Type B pancreatic cell (in vitro differentiated cells): ENCODE measurements at regions not wholly inside any gene's neighbourhood (a gene's known extent, or its start where the extent isn't known, plus 50 kb on each side); places are given as distances from the start of the nearest gene placed in this dataset.

Source experiments
- DNase-seq: peaks from one replicate; pipeline ENCODE4 v3.0.0; 2021; ENCODE audit warnings: mixed read lengths; ENCODE audit not compliant: unreplicated experiment; ENCODE audit errors: extremely low spot score
- H3K27ac Mint-ChIP-seq: 2 replicates; pipeline ENCODE4 v1.8.0; 2021; ENCODE audit warnings: mild to moderate bottlenecking, mixed read lengths
- H3K27me3 Mint-ChIP-seq: 2 replicates; pipeline ENCODE4 v1.8.0; 2021; ENCODE audit warnings: mixed read lengths
- H3K36me3 Mint-ChIP-seq: 2 replicates; pipeline ENCODE4 v1.8.0; 2021; ENCODE audit warnings: mixed read lengths
- H3K4me1 Mint-ChIP-seq: one replicate; pipeline ENCODE4 v1.8.0; 2021; ENCODE audit warnings: mixed read lengths; ENCODE audit not compliant: unreplicated experiment
- H3K4me3 Mint-ChIP-seq: 2 replicates; pipeline ENCODE4 v1.8.0; 2021; ENCODE audit warnings: mild to moderate bottlenecking, mixed read lengths
- H3K9me3 Mint-ChIP-seq: 2 replicates; pipeline ENCODE4 v1.8.0; 2021; ENCODE audit warnings: mixed read lengths
- TF ChIP-seq, protein P1 (sequence below): fragments of 200-600 bp; sonication (generic); conservative IDR thresholded peaks from 2 replicates; pipeline ENCODE4 v1.5.0; 2021; ENCODE audit warnings: antibody characterized with exemption, mild to moderate bottlenecking

DNA sequence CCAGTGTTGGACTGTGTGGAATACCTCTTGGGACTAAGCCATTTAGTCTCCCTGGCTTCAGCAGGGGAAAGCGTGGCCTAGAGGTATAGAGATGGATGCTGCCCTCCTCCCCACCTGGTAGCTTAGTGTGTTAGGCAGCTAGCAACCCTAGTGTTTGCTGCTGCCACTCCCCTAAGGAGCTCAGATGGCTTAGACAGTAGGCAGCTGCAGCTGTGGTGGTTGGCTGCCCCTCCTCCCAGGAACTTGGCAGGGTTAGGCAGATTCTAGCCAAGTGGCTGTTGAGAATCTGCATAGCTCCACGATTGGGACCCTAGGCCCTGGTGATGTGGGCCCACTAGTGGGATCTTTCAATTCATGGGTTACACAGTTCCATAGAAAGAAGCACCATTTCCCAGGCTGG lies 550.4 kb upstream of the CHAC2 start:
- DNase-seq, result no peak
- peaks cover 5% of the 10 kb centered on the region for H3K4me1 Mint-ChIP-seq
- H3K27ac Mint-ChIP-seq, result no peak overlapping the region
- H3K9me3 Mint-ChIP-seq, result peaks cover 14% of the 10 kb centered on the region
- no peak overlapping the region for H3K4me3 Mint-ChIP-seq
- no peaks in the 10 kb centered on the region for H3K36me3 Mint-ChIP-seq
- TF ChIP-seq, protein P1, sequence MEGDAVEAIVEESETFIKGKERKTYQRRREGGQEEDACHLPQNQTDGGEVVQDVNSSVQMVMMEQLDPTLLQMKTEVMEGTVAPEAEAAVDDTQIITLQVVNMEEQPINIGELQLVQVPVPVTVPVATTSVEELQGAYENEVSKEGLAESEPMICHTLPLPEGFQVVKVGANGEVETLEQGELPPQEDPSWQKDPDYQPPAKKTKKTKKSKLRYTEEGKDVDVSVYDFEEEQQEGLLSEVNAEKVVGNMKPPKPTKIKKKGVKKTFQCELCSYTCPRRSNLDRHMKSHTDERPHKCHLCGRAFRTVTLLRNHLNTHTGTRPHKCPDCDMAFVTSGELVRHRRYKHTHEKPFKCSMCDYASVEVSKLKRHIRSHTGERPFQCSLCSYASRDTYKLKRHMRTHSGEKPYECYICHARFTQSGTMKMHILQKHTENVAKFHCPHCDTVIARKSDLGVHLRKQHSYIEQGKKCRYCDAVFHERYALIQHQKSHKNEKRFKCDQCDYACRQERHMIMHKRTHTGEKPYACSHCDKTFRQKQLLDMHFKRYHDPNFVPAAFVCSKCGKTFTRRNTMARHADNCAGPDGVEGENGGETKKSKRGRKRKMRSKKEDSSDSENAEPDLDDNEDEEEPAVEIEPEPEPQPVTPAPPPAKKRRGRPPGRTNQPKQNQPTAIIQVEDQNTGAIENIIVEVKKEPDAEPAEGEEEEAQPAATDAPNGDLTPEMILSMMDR, result no peak
- peaks cover 7% of the 10 kb centered on the region for H3K27me3 Mint-ChIP-seq

DNA sequence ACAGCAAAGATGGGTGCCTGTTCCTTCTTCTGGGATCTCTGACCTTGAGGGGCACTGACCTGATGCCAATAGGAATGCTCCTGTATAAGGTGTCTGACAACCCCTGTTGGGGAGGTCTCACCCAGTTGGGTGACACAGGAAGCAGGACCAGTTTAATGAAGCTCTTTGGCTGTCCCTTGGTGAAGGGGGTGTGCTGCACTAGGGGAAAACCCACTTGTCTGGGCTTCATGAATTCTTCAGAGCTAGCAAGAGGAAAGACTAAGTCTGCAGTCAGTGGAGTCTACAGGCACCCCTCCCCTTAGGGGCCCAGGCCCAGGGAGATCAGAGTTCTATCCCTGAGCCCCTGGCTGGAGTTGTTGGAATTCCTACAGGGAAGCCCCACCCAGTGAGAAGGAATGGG lies 550.8 kb upstream of the CHAC2 start:
- Mint-ChIP-seq H3K4me3 (no peak overlapping the region), H3K27me3 (peaks cover 5% of the 10 kb centered on the region), H3K4me1 (peaks cover 5% of the 10 kb centered on the region), H3K27ac (no peak overlapping the region), H3K9me3 (peaks cover 14% of the 10 kb centered on the region), H3K36me3 (no peaks in the 10 kb centered on the region)
- TF ChIP-seq, protein P1, result no peak
- no peak for DNase-seq

DNA sequence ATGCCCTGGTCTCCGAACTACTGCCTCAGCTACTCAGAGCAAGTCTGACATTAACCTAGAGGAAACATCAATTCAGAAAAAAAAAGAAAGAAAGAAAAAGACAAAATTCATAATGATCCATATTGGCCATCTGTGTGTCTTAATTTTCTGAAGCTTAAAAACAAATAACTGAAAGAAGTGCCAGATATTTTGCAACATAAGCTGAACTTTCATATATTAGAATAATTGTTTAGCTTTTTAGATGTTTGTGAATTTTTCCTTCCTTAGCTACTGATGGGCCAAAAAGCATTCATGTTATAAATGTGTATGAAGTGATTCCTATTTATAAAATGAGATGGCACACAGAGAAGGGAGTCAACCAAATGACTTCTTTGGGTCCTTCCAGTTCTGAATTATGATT lies 555.0 kb upstream of the CHAC2 start:
- Mint-ChIP-seq H3K27ac (no peak overlapping the region), H3K9me3 (peaks cover 14% of the 10 kb centered on the region), H3K27me3 (no peaks in the 10 kb centered on the region), H3K4me3 (no peak overlapping the region), H3K4me1 (no peaks in the 10 kb centered on the region), H3K36me3 (no peaks in the 10 kb centered on the region)
- DNase-seq, result no peak
- TF ChIP-seq, protein P1, result no peak

DNA sequence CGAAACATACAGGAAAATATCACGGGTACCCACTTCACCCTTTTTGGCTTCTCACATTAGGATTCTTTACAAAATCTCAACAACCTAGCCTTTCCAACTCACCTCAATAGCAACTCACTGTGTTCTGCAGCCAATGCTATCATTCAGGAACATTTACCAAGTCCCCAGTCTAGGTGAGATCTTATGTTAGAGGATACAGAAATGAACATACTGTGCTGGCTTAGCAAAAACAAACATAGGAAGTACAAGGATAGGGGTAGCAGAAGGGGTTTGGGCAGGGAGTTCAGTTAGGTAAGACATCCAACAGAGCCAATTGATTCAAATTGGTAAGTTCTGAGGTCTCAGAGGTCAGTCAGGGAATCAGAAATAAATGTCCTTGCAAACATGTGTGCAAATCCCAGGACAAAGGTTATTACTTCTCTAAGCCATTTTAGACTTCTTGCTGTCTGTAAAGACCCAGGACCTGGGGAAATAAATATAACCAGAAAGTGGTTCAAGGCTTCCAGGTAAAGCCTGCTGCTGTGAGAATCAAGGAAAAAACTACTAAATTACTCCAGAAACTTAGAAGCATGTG lies 556.3 kb upstream of the CHAC2 start:
- Mint-ChIP-seq H3K27me3 (peaks cover 3% of the 10 kb centered on the region), H3K27ac (no peak overlapping the region), H3K4me3 (no peak overlapping the region), H3K4me1 (peaks cover 3% of the 10 kb centered on the region), H3K36me3 (no peaks in the 10 kb centered on the region), H3K9me3 (peaks cover 14% of the 10 kb centered on the region)
- TF ChIP-seq, protein P1, result no peak
- no peak for DNase-seq

DNA sequence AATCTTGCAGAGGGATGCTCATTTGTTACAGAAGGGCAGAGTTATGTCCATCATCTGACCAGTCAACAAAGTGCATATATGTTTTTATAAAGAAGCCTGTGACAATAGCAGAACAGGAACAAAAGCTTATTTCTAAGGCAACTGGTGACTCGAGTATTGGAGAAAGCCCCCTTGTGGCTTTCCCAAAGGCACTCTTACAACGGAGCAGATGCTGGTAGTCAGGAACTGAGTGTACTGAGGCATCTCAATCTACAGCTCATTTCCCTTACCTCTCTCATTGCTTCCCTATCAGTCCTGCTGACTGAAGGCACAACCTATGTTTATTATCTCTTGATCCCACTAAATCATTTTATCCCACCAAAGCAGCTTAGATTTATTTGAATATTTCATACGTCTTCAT lies 557.1 kb upstream of the CHAC2 start:
- DNase-seq, result no peak
- Mint-ChIP-seq H3K27ac (no peak overlapping the region), H3K4me1 (peaks cover 4% of the 10 kb centered on the region), H3K4me3 (no peak overlapping the region), H3K36me3 (no peaks in the 10 kb centered on the region), H3K9me3 (peaks cover 9% of the 10 kb centered on the region), H3K27me3 (peaks cover 3% of the 10 kb centered on the region)
- TF ChIP-seq, protein P1, result peak; percentile 45
